Stimulated activated CD8-positive, alpha-beta memory T cell treated with anti-CD3 and anti-CD28 coated beads, Interleukin-2, amount 100 ng/mL, for 48 hours (primary cell): ENCODE measurements at regions not wholly inside any gene's neighbourhood (a gene's known extent, or its start where the extent isn't known, plus 50 kb on each side); places are given as distances from the start of the nearest gene placed in this dataset.
"Not testable (repeated sequence)": the region's sequence is repeated elsewhere in the genome, so short reads cannot be mapped to it uniquely, and the experiment has no call there.

Experiments
- DNase-seq, 2 donors: peaks; one replicate each; pipeline ENCODE4 v3.0.0-alpha.2; 2020; ENCODE audit warnings: low read depth in 2 of 2

- no peak for DNase-seq
These were observed 2447.7 kb downstream of the PCDH9 start for GRCh38 chr13:64782466-64782865.

DNA sequence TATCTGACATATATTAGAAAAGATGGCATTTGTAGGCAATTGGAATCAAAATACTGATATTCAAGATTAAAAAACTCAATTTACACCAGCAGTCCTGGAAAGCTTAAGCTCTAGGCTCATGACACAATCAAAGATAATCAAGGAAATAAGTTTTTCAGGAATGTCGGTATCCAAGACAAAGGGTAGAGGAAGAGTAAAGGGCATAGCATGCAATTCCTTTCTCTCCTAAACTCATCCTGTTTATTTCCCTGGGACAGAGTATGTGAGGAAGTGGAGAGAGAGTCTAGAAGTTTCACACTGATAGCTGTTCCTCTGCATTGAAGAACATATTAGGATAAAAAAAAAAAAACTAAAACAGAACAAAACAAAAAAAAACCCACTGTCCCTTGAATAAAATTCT, 2452.1 kb downstream of the PCDH9 start:
- no peak for DNase-seq

DNA sequence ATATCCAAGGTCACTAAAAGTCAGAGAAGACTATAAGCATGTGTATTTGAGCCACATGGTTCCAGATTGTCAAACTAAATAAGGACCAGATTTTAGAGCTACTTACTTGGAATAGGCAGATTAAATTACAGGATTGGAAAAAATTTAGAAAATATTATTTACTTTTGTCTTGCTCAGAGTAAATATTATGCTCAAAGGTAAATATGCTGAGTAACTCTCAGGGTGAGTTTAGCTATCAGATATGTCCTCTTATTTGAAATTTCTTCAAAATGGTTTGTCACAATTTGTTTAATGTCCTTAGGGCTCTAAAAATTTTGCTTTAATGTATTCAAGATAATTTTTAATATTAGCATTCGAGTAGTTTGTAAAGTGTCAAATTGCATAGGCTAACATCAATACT, 2455.2 kb downstream of the PCDH9 start:
- DNase-seq: no peak

DNA sequence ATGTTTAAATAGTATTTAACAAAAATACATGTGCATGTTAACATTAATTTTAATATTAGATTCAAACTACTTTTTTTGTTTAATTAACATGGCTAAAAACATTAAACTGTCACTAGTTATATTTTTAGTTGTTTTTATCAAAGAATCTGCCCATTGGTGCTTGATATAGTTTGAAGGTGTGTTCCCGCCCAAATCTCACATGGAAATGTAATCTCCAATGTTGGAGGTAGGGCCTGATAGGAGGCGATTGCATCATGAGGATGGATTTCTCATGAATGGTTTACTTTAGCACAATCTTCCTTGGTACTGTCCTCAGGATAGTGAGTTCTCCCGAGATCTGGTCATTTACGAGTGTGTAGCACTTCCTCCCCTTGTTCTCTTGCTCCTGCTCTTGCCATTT, 2459.4 kb downstream of the PCDH9 start:
- DNase-seq: no peak

DNA sequence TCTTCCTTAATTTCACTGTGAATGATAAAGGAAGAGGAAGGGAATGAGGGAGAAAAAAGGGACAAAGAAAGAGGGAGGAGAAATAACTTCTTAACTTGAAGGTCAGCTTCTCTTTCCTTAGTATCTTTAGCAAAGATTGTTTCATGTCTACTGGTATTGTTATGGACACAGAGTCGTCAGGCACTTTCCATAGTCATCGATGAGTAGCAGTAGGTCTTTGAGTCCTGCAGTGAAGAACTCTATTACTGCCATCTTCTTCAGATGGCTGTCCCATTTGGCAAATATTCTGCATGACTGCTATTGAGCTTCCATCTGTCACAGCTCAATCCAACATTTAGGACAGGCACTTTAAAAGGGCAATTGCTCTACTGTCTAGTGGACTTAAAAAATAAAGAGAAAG, 2463.1 kb downstream of the PCDH9 start:
- no peak for DNase-seq

DNA sequence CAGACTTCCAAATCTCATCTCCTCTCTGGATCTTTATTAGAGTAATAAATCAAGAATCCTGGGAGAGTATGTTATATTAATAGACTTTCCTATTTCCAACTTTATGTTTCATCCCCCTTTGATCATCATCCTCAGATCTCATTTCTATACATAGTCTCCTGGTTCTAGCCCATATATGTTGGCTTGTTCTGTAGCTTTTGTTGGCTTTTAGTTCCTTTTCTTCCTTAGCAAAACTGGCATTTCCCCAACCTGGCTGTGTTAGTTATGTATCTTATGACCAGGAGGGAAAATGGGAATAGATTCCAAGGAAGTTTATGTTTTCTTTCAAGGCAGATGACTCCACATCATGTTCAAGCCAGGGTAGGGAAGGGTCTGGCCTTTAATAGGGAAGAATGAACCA, 2464.5 kb downstream of the PCDH9 start:
- no peak for DNase-seq

DNA sequence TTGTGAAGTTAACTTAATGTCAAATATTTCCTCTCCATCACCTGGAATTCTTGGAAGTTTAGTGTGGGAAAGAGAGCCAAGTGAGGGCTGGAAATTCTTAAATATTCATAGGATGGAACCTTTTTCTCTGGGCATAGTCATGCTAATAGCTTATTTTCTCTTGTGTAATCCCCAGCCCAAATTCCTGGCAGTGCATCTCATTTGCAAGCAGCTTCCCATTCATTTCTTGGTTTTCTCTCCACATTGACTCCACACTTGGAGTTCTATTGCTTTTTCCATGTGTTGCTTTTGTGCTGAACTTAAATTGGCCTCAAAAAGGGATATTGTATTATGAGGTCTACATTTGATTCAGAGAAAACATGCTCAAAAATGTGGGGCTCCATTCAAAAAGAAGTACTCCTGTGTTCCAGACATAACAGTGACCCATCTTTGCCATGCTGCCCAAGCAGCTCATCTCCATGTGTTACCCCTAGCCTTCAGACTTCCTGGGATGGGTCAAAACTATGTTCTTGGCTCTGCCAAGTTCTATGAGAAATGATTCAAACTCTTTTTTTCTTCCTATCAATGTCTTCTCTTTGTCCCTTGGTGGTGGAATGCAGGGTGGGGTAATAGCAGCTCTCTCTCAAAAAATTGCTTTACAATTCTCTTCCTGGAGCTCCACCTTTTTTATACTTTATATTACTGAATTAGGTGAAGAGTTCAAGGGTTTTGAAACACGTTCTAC, 2471.5 kb downstream of the PCDH9 start:
- DNase-seq: no peak

DNA sequence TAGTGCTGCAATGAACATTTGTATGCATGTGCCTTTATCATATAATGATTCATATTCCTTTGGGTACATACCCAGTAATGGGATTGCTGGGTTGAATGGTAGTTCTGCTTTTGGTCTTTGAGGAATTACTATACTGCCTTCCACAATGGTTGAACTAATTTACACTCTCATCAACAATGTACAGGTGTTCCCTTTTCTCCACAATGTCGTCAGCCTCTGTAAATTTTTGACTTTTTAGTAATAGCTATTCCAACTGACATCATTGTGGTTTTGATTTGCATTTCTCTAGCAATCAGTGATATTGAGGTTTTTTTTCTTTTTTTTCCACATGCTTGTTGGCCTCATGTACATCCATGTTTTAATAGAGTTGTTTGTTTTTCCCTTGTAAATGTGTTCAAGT, 2473.5 kb downstream of the PCDH9 start:
- no peak for DNase-seq

DNA sequence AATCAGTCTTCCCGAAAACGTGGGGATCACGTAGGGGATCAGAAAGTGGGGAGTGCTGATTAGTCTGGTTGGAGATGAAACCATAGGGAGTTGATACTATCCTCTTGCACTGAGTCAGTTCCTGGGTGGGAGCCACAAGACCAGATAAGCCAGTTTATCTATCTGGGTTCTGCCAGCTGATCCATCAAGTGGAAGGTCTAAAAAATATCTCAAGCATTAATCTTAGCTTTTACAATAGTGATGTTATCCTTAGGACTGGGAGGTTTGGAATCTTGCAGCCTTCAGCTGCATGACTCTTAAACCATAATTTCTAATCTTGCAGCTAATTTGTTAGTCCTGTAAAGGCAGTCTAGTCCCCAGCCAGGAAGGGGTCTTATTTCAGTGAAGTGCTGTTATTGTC, 2474.2 kb downstream of the PCDH9 start:
- DNase-seq: no peak

DNA sequence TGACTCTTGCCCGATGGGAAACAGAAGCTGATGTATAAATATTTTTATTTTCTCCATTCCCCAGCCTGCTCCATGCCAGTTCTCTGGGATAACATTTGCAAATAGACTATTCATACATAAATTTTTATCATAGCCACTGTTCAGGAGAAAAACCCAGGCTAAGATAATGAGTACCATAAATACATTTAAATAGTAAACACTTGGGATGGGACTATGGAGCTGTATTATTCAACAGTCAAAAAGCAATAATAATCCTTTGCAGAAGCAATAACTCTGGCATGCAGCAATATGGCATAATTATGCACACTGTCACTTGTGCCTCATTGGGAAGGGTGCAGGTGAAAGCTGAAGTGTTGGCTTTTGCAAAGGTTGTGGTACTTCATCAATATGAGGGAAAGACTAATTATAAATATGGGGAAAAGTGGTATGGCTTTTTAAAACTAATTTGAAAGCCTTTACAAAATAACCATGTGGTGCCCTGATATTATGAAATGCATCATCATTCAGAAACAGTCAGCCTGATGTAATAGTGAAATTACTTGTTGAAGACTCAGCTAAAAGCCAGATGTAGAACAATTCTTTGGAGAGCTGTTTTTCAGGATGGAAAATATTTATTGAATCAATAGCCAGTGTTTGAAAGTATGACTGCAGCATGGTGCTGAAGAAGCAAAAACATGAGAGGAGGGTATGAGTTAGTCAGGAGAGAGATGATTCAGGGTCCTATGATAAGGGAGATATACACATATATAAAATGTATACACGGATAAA, 2476.7 kb downstream of the PCDH9 start:
- DNase-seq: no peak

DNA sequence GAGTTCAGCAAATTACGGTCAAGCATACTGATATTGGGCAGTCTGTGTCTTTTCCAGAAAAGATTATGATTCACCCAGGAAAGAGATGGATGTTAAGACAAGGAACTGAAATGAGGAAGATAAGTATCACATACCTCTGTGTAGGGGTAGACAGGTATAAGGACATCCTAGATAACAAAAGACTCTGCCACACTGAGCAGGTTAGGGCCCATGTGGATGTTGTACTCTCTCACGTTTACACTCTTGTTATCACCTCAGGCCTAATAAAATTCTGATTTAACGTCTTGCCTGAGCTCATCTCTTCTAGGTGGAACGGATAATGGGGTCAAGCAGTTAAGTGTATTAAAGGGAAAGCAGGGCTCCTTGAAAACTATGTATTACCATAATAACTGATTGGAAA, 2480.8 kb downstream of the PCDH9 start:
- no peak for DNase-seq

GRCh38 chr13:64746845-64747244, 2483.3 kb downstream of the PCDH9 start:
- no peak for DNase-seq

- no peak for DNase-seq
These were observed 2489.6 kb downstream of the PCDH9 start for GRCh38 chr13:64740493-64740892.

GRCh38 chr13:64725492-64725891, 2504.6 kb downstream of the PCDH9 start:
- no peak for DNase-seq

DNA sequence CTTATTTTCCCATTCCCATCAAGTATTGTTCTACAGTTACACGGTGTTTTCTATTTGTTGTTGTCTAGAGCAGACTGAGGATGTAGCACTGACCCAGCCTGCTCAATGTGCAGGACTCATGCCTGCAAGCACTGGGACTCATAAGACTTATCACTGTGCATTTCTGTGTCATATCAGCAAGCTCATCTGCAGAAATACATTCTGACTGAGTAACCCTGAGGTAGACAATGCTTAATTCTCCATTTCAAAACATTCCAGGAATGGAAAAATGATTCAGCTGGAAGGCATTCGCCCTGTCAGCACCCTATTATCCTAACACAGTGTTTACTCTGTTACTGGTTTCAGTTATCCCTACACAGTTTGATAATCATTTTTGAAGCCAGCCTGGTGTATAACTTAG, 2506.4 kb downstream of the PCDH9 start:
- DNase-seq: no peak

GRCh38 chr13:64718116-64718515, 2512.0 kb downstream of the PCDH9 start:
- no peak for DNase-seq

GRCh38 chr13:64716936-64717335, 2513.2 kb downstream of the PCDH9 start:
- DNase-seq: no peak

- no peak for DNase-seq
These were observed 2521.1 kb downstream of the PCDH9 start for GRCh38 chr13:64709079-64709478.

GRCh38 chr13:64704121-64704649, 2526.0 kb downstream of the PCDH9 start:
- no peak for DNase-seq

- DNase-seq: no peak
These were observed 2532.9 kb downstream of the PCDH9 start for GRCh38 chr13:64697226-64697625.

DNA sequence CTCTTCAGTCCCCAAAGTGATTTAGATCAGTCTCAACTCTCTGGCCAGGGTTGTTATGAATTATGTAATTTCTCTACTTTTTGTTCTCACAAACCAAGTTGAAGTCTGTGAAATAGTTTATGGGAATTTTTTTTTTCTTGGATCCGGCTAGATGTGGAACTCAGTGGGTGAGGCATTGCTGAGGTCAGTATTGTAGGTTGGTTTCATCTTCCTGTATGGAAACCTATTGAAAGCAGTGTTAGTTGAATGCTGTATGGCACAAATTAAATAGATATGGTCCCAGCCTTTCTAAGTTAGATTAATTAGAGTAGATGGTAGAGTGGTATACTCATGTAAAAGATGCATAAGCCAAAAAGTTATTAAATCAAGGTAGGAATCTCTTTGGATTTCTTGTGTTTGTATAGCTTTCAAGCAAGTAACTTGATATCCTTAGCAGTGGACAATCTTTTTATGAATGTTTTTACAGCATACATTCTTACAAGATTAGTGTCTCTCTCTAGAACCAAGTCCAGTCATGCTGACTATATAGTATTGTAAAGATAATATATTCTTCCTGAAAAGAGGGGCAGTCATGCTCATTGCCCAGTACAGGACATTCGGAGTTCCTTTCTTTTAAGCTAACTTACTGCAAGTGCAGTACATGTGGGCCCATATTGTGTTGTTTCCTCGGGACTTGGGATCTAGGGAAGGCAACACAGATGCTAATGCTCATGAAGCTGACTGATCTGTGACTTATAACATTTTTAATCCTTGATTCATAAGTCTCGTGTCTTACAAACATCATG, 2541.1 kb downstream of the PCDH9 start:
- no peak for DNase-seq

GRCh38 chr13:64686536-64686935, 2543.6 kb downstream of the PCDH9 start:
- DNase-seq: not testable (repeated sequence)
